Stimulated activated CD4-positive, alpha-beta T cell treated with anti-CD3 and anti-CD28 coated beads, TNF-alpha, amount 100 ng/mL, for 48 hours (primary cell): ENCODE measurements at regions not wholly inside any gene's neighbourhood (a gene's known extent, or its start where the extent isn't known, plus 50 kb on each side); places are given as distances from the start of the nearest gene placed in this dataset.
"Not testable (repeated sequence)": the region's sequence is repeated elsewhere in the genome, so short reads cannot be mapped to it uniquely, and the experiment has no call there.

ENCODE experiments used
- DNase-seq, 3 donors: peaks; one replicate each; pipeline ENCODE4 v3.0.0-alpha.2; 2020; ENCODE audit warnings: low read depth in 3 of 3

DNA sequence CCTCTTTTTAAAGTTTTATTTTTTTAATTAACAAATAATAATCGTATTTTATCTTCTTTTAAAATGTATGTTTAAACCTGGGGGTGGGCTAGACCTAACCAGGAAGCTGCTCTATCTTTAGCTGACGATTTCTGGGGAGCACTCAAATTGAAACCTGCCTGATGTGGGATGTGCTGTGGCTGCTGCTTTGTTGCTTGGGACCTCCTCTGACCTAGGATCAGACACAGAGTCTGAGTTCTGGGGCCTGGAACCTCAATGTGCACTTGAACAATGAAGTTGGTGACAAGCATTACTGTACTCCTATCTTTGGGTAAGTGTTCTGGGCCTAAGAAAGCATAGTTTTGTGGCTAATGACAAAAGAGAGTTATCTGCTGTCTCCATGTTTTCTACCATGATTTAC, 386.7 kb downstream of the DAD1 start:
- no peak for DNase-seq

DNA sequence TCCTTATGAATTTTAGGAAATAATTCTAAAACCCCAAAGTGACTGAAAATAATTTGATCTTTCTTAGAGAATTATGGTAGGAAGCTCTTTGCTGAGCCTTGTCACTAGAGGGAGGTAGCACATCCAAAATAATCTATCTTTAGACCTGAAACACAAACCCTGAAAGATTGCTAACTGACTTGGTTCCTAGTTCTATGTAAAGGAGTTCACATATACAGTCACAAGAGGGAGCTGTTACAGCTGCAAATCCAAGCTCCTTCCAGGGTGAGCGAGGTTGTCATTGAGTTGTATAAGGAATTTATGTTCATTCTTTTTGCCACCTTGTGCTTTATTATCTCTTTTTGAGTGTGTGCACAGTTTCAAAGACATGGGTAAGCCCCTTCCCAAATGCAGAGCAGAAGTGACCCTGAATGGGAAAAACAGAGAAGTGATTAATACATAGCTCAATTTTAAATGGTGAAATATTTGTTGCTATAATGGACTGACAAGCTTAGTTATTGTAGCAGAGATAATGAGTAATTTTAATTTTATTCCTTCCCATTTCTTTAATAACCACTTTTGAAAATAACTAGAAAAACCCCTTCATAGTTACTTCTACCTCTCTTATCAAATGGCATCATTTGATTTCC, 387.9 kb downstream of the DAD1 start:
- no peak for DNase-seq

DNA sequence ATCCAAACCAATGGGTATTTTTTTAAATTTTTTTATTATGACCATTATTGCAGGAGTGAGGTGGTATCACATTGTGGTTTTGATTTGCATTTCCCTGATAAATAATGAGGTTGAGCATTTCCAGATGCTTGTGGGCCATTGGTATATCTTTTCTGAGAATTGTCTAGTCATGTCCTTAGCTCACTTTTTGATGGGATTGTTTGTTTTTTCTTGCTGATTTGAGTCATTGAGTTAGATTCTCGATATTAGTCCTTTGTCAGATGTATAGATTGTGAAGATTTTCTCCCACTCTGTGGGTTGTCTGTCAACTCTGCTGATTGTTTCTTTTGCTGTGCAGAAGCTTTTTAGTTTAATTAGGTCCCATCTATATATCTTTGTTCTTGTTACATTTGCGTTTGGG, 388.9 kb downstream of the DAD1 start:
- DNase-seq: not testable (repeated sequence)

DNA sequence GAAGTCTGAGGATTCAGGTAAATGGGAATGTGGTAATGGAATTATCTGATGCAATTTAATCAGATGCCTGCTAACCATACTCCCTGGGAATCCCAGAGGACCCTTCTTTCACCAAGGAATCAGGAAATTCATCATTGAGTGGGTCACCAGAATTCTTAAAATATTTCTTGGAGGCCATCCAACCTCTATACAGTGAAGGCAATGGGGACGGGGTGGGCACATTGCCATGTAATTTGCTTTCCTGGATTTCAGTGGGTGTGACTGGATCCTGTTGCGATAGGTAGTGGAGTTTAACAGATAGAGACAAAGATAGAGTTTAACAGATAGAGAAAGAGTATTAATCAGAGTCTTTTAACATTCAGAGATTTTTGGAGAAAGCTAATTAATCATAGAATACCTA, 394.4 kb downstream of the DAD1 start:
- DNase-seq: no peak

DNA sequence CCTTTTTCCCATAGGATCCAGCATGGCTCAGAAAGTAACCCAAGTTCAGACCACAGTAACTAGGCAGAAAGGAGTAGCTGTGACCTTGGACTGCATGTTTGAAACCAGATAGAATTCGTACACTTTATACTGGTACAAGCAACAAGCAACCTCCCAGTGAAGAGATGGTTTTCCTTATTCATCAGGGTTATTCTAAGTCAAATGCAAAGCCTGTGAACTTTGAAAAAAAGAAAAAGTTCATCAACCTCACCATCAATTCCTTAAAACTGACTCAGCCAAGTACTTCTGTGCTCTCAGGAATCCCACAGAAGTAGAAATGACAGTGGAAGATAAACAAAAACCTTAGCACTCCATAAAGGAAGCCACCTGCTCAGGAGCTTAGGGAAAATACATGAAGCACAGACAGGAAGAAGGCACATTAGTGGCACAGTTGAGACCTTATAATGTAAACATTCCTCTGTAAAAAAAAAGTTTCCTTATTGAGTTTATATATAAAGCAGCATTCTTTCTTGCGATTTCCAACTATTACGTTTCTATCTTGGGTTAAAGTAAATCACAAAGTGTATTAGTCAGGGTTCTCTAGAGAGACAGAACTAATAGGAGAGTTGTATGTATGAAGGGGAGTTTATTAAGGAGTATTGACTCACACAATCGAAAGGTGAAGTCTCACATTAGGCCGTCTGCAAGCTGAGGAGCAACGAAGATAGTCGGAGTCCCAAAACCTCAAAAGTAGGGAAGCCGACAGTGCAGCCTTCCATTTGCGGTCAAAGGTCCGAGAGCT, 398.4 kb downstream of the DAD1 start:
- DNase-seq: no peak

DNA sequence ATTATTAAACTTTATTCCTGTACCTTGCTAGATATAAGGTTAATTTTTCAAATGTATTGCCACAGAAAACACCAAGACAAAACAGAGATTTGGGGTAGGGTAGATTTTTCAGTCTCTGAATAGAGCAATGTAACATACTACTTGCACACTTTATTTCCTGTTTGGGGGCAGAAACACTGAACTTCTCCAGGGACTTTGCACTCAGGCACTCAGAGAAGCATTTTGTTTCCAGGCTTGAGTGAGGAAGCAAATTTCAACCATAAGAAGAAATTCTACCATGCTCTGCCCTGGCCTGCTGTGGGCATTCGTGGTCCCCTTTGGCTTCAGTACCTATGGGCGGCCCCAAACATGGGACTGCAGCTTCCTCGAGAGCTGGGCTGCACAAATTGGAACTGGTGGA, 399.1 kb downstream of the DAD1 start:
- DNase-seq: no peak

DNA sequence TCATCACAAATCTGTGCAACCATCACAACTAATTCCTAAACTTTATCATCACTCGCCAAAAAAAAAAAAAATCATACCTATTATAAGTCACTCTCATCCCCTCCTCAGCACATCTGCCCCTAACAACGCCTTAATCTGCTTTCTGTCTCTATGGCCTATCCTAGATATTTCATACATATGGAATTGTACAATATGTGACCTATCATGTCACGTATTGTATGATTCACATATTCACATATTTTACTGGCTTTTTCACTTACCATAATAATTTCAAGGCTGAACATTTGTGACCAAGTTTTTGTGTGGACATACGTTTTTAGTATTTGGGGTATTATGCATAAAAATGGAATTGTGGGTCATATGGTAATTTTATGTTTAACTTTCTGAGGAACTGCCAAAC, 400.7 kb downstream of the DAD1 start:
- no peak for DNase-seq

DNA sequence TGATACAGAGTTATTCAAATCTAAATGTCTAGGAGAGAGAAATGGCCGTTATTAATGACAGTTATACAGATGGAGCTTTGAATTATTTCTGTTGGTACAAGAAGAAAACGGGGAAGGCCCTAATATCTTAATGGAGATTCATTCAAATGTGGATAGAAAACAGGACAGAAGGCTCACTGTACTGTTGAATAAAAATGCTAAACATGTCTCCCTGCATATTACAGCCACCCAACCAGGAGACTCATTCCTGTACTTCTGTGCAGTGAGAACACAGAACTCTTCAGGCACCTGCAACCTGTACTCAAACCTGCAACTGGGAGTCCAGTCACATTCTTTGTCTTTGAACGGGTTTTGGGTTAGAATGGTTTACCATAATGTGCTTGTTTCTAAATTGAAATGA, 403.2 kb downstream of the DAD1 start:
- DNase-seq: no peak

DNA sequence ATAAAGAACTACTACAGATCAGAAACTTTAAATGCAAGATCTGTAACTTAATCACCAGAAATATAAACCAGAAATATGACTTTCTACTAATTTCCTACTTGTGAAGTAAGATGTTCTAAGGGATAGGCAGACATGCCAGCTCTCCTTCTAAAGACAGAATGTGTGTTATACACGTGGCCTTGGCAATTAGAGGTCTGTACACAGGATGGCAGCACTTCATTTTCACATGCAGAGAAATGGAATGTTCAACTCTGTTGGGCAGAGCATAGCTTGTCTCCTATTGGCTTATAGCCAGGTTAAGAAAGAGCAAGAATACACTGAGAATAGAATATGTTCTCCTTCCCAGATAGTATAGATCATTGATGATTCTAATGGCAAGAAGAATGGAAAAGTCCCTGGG, 403.8 kb downstream of the DAD1 start:
- DNase-seq: no peak

DNA sequence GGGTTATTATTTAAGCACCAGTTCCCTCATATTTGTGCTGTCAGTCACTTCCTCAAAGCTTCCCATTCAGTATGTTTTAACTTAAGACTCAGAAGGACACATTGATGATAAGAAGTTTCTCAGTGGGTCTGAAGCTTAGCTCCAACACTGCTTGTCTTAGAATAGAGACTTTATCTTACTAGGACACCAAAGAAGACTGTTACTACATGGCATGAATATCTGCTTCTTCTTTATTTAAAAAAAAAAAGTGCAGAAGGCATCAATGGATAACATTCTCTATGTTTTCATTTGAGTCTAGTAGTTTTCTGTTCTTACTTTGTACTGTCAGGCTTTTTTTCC, 404.2 kb downstream of the DAD1 start:
- DNase-seq: no peak

DNA sequence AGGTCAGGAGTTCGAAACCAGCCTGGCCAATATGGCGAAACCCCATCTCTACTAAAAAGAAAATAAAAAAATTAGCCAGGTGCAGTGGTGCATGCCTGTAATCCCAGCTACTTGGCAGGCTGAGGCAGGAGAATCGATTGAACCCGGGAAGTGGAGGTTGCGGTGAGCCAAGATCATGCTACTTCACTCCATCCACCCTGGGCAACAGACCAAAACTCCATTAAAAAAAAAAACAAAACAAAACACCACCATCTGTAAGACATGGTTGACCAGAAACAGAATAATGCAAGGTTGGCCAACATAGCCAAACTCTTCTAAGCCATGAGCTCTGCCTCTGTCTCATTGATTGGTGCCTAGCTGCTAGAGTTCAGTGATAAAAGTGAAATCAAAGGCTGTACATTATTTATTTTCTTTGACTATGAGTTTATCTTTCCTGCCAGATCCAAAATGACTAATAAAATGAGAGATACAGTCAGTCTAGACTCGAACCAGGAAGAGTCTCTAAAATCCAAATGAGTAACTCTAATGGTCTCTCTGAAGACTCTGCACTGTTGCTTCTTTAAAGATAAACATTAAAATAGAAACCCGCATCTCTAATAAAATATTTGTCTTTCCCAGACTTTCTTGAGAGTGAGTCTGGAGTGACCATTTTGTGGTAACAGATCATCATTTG, 404.7 kb downstream of the DAD1 start:
- no peak for DNase-seq

DNA sequence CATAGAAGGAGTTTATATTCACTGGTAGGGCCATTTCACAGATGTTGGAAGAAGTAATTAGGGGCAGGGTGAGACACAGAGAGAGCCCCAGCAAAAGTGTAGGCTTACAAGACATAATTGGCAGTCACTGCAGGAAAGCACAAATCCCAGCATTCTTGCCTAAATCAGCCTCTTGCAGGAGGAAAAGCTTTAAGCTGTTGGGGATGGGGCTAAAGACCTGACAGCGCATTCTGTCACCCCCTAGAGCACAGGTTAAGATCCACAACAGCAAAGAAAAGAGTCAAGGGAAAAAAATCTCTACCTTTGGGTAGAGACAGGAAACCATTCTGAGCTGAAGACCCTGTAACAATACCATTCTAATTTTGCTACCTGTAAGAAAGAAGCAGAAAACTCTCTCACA, 409.0 kb downstream of the DAD1 start:
- no peak for DNase-seq

DNA sequence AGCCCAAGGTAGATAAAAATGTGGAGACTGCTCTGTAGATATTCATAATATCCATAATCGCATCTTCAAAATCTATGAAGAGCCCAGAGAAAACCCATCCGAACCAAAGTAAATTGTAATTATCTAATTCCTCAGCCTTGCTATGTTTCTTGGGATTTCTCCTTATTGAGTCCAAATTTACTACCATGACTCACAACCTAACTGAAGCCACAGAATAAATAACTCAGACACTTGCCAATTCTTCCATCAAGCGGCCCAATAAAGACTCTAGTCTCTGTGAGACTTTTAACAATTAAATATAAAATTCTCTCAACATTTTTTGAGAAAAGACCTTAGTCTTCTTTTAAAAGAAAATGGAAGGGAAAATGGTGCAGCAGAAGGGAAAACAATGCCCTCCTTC, 409.8 kb downstream of the DAD1 start:
- no peak for DNase-seq

DNA sequence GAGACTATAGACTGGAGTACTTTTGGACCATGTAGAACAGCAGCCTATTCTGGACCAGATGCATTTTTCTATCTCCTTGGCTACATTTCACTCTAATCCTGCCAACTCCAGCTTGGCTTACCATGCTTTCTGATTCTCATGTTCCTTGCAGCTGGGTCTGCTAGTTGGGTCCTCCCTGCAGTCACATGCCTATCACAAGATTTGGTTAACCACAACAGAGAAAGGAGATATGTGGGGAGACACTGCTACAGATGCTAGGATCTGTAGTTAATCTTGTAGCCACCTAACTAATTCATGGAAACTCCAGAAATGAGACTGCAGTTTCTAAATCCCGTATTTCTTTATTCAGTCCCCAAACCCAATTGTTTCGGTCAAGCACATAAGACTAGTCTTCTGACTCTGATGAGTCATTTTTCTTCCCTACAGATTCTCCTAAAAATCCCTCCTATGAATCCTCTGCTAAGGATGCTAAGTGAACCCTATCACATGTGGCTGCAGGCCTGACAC, 410.6 kb downstream of the DAD1 start:
- no peak for DNase-seq

DNA sequence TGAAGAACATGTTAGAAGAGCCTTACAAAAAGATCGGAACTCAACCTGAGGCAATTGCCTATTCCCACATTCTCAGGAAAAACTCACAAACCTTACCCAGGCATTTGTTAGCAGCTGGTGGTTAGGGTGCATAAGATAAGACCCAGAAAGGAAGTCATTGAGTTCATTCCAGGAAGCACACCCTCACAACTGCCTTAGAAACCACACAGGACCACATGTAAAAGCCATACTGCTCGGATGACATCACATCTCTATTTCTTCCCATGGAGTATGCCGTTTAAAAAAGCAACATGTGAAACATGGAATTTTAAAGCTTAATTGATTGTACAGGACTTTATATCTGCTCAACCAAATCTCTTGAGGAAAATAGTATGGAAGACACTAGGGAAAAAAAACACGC, 411.2 kb downstream of the DAD1 start:
- DNase-seq: no peak

DNA sequence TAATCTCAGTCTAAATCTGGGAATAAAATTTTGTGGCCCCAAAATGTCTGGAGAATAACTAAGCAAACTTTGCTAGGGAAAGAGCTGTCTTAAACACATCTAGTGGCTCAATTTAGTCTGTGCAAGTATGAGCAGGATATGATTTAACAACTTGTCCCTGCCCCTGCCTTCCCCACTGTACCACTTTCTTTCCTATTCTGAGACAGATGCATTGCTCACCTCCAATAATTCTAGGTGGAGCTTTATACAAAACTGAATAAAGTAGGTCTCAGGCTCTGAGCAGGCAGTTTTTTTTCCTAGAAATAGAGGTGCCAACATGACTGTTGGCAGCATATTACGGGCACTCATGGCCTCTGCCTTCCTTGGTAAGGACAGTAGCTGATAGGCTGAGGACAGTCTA, 412.1 kb downstream of the DAD1 start:
- DNase-seq: no peak

DNA sequence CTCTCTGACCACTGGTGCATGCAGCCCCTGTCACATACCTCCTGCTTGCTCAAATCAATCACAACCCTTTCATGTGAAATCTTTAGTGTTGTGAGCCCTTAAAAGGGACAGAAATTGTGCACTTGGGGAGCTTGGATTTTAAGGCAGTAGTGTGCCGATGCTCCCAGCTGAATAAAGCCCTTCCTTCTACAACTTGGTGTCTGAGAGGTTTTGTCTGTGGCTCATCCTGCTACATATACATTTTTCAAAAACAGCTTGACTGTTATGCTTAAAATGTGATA, 413.8 kb downstream of the DAD1 start:
- not testable (repeated sequence) for DNase-seq

DNA sequence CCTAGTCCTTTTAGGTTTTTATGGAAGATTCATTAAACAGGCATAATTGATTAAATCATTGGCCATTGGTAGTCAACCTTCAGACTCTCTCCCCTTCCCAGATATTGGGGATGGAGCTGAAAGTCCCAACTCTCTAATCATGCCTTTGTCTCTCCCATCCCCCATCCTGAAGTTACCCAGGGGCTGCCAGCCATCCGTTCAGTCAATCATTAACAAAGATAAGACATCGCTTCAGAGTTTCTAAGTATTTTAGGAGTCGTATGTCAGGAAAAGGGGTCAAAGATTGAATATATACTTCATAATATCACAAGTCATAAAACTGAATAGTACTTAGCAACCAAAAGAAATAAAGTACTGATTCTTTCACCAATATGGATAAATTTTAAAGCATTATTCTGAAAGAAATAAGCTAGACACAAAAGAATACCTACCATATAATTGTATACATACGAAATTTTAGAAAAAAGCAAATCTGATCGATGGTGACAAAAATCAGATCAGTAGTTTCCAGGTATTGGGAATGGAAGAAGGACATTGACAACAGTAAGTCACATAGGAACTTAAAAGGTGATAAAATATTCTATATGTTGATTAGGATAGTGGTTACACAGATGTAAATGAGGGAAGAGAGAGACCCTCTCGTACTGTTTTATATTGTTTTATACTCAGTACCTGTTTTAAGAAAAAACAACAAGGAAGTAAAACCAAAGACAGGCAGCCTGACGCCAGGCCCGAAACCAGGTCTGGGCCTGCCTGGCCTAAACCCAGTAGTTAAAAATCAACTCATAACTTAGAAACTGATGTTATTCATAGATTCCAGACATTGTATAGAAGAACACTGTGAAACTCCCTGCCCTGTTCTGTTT, 414.4 kb downstream of the DAD1 start:
- DNase-seq: no peak

DNA sequence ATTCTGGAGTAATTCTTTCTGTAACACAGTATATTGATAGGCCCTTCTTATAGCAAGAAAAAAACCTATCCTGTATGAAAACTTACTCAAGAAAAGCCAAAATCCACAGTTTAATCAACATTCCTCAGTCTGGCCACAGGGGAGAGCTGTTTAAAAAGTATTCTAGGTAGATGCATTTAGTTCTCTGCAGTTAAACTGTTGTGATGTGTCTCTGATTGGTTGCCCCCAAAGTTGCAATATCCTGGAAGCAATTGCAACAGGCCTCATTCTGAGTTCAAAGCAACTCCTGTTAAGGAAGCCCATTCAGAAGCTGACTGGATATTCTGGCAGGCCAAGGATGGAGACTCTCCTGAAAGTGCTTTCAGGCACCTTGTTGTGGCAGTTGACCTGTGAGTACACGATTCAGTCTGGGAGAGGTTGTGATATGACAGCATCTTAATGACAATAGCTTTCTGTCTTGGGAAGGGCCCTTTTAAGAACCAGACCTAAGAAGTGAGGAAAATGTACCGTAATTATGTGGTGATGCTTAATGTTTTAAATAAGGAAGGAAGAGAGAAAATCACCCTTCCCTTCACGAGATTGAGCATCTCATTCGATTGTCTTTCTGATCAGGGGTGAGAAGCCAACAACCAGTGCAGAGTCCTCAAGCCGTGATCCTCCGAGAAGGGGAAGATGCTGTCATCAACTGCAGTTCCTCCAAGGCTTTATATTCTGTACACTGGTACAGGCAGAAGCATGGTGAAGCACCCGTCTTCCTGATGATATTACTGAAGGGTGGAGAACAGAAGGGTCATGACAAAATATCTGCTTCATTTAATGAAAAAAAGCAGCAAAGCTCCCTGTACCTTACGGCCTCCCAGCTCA, 420.7 kb downstream of the DAD1 start:
- DNase-seq: no peak

DNA sequence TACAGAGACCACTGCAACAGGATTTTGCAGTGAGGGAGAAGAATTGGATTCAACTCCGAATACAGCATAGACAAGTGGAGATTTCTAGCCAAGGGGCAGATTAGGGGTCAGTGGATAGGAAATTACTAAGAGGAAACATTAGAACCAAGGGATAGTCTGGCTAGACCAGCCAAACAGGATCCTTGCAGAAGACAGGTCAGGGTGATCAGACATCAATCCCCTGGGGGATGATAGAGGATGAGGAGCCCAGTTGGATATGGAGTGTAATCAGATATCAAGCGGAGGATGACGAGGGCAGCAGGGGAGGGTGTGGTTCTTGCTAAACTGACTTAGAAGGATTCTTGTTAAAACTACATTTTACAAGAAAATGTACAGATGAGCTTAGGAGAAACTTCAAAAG, 424.4 kb downstream of the DAD1 start:
- no peak for DNase-seq

DNA sequence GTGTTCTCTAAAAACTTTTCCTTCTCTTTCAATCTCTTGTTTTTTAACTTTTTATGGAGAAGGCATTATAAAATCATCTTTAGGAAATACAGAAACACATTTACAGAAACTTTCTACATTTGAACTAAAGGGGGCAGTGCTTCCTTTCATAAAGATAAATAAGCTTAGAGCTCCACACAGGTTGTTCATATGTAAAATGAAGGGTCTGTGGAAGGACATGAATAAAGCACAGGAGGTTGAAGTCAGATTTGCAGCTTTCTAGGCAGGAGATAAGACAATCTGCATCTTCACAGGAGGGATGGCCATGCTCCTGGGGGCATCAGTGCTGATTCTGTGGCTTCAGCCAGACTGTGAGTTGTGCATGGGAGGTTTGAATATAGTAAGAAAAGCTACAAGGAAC, 426.0 kb downstream of the DAD1 start:
- no peak for DNase-seq
